CD4-positive, alpha-beta memory T cell (primary cell): ENCODE measurements at regions not wholly inside any gene's neighbourhood (a gene's known extent, or its start where the extent isn't known, plus 50 kb on each side); places are given as distances from the start of the nearest gene placed in this dataset.

Experiments
- CTCF ChIA-PET: fragments of 350-600 bp; sonication (Branson Sonifier 250); formaldehyde crosslinking; loops from one replicate; lab custom pipeline; 2021; ENCODE audit warnings: inconsistent platforms; ENCODE audit not compliant: partially characterized antibody; lab: Charles Lee
- POLR2A ChIA-PET: fragments of 350-600 bp; sonication (Branson Sonifier 250); formaldehyde crosslinking; loops from one replicate; lab custom pipeline; 2021; ENCODE audit not compliant: partially characterized antibody; lab: Charles Lee
- DNase-seq, 5 donors: peaks; one replicate each; pipeline versions ENCODE4 v3.0.0 to v3.0.0-alpha.2; 2020 to 2022; ENCODE audit warnings: mixed read lengths in 1 of 5
- H3K27ac ChIP-seq: one replicate; pipeline ENCODE4 v1.7.0; 2013; ENCODE audit warnings: low read depth, low read length
- H3K27me3 ChIP-seq: 2 replicates; pipeline ENCODE4 v1.7.0; 2013; ENCODE audit warnings: mild to moderate bottlenecking, low read length, moderate library complexity; ENCODE audit not compliant: insufficient read depth
- H3K36me3 ChIP-seq: 2 replicates; pipeline ENCODE4 v1.7.0; 2013; ENCODE audit warnings: mild to moderate bottlenecking, low read length, moderate library complexity; ENCODE audit not compliant: insufficient read depth
- H3K4me1 ChIP-seq: 2 replicates; pipeline ENCODE4 v1.7.0; 2013; ENCODE audit warnings: mild to moderate bottlenecking, low read length, moderate library complexity; ENCODE audit not compliant: insufficient read depth
- H3K4me3 ChIP-seq, 2 donors: one replicate each; pipeline ENCODE4 v1.7.0; 2013; ENCODE audit warnings: low read length in 2 of 2, mild to moderate bottlenecking in 1 of 2
- H3K9me3 ChIP-seq, 2 donors: one replicate each; pipeline ENCODE4 v1.7.0; 2013; ENCODE audit warnings: low read length in 2 of 2, control low read depth in 1 of 2; ENCODE audit not compliant: control insufficient read depth in 1 of 2
- H3K27ac Mint-ChIP-seq, 7 donors: one replicate each; pipeline ENCODE4 v1.8.0; 2020 to 2021; ENCODE audit warnings: mixed read lengths in 7 of 7, mild to moderate bottlenecking in 6 of 7, inconsistent platforms in 3 of 7, moderate library complexity in 3 of 7
- H3K27me3 Mint-ChIP-seq, 2 donors: one replicate each; pipeline ENCODE4 v1.8.0; 2020 to 2021; ENCODE audit warnings: mixed read lengths in 2 of 2
- H3K36me3 Mint-ChIP-seq, 2 donors: one replicate each; pipeline ENCODE4 v1.8.0; 2020 to 2021; ENCODE audit warnings: mixed read lengths in 2 of 2, inconsistent platforms in 1 of 2, mild to moderate bottlenecking in 1 of 2
- H3K4me1 Mint-ChIP-seq, 4 donors: one replicate each; pipeline ENCODE4 v1.8.0; 2020 to 2021; ENCODE audit warnings: mixed read lengths in 4 of 4, mild to moderate bottlenecking in 1 of 4
- H3K4me3 Mint-ChIP-seq, 8 donors: one replicate each; pipeline ENCODE4 v1.8.0; 2020 to 2021; ENCODE audit warnings: mixed read lengths in 8 of 8, mild to moderate bottlenecking in 7 of 8, moderate library complexity in 6 of 8, inconsistent platforms in 3 of 8
- H3K9me3 Mint-ChIP-seq, 8 donors: one replicate each; pipeline ENCODE4 v1.8.0; 2020 to 2021; ENCODE audit warnings: mixed read lengths in 8 of 8, mild to moderate bottlenecking in 5 of 8, inconsistent platforms in 3 of 8, moderate library complexity in 1 of 8
- intact Hi-C: fragments of 100-400 bp; cut with micrococcal nuclease; formaldehyde crosslinking; loops from one replicate; pipeline ENCODE4 v1.15.1; 2023

GRCh38 chr6:19587238-19587942, 249.8 kb upstream of the ID4 start:
- ChIA-PET CTCF (no interaction called here), POLR2A (no interaction called here)
- Mint-ChIP-seq H3K9me3 (peaks cover 2 to 8% (median 4%) of the 10 kb centered on the region in 8 donors), H3K27me3 (no peaks in the 10 kb centered on the region), H3K4me1 (no peaks in the 10 kb centered on the region), H3K27ac (no peak overlapping the region), H3K36me3 (no peaks in the 10 kb centered on the region), H3K4me3 (no peak overlapping the region)
- Histone ChIP-seq H3K27me3 (no peaks in the 10 kb centered on the region), H3K27ac (no peak overlapping the region), H3K9me3 (no peaks in the 10 kb centered on the region), H3K4me1 (no peaks in the 10 kb centered on the region), H3K4me3 (no peak overlapping the region), H3K36me3 (no peaks in the 10 kb centered on the region)
- DNase-seq, result no peak
- intact Hi-C loops, result no loop called here

GRCh38 chr6:19590501-19591131, 246.6 kb upstream of the ID4 start:
- peaks cover 0 to 5% (median 0%) of the 10 kb centered on the region in 8 donors for H3K9me3 Mint-ChIP-seq
- Histone ChIP-seq H3K9me3 (no peaks in the 10 kb centered on the region), H3K4me1 (no peaks in the 10 kb centered on the region), H3K36me3 (no peaks in the 10 kb centered on the region), H3K4me3 (no peak overlapping the region), H3K27me3 (no peaks in the 10 kb centered on the region), H3K27ac (no peak overlapping the region)
- no peaks in the 10 kb centered on the region for H3K36me3 Mint-ChIP-seq
- intact Hi-C loops, result no loop called here
- H3K4me3 Mint-ChIP-seq, result no peak overlapping the region
- DNase-seq, result no peak
- H3K4me1 Mint-ChIP-seq, result no peaks in the 10 kb centered on the region
- H3K27ac Mint-ChIP-seq, result no peak overlapping the region
- no peaks in the 10 kb centered on the region for H3K27me3 Mint-ChIP-seq
- ChIA-PET POLR2A (no interaction called here), CTCF (no interaction called here)

GRCh38 chr6:19597809-19598320, 239.3 kb upstream of the ID4 start:
- Histone ChIP-seq H3K4me1 (no peaks in the 10 kb centered on the region), H3K36me3 (no peaks in the 10 kb centered on the region), H3K4me3 (no peak overlapping the region), H3K9me3 (no peaks in the 10 kb centered on the region), H3K27me3 (no peaks in the 10 kb centered on the region), H3K27ac (no peak overlapping the region)
- CTCF ChIA-PET, result no interaction called here
- POLR2A ChIA-PET, result no interaction called here
- Mint-ChIP-seq H3K27ac (no peak overlapping the region), H3K9me3 (peaks cover 0 to 2% (median 0%) of the 10 kb centered on the region in 8 donors), H3K27me3 (no peaks in the 10 kb centered on the region), H3K4me3 (no peak overlapping the region), H3K4me1 (no peaks in the 10 kb centered on the region), H3K36me3 (no peaks in the 10 kb centered on the region)
- intact Hi-C loops, result no loop called here
- DNase-seq, result no peak

GRCh38 chr6:19599796-19600464, 237.2 kb upstream of the ID4 start:
- intact Hi-C loops, result no loop called here
- no peaks in the 10 kb centered on the region for H3K4me1 ChIP-seq
- Mint-ChIP-seq H3K27ac (no peak overlapping the region), H3K4me3 (no peak overlapping the region), H3K27me3 (no peaks in the 10 kb centered on the region), H3K4me1 (no peaks in the 10 kb centered on the region), H3K36me3 (no peaks in the 10 kb centered on the region), H3K9me3 (peaks cover 0 to 6% (median under 1%) of the 10 kb centered on the region in 8 donors)
- H3K36me3 ChIP-seq, result no peaks in the 10 kb centered on the region
- no peak for DNase-seq
- H3K27ac ChIP-seq, result no peak overlapping the region
- no peak overlapping the region for H3K4me3 ChIP-seq
- POLR2A ChIA-PET, result no interaction called here
- CTCF ChIA-PET, result no interaction called here
- H3K27me3 ChIP-seq, result no peaks in the 10 kb centered on the region
- H3K9me3 ChIP-seq, result no peaks in the 10 kb centered on the region

- intact Hi-C loops, result no loop called here
- no peak for DNase-seq
- H3K4me3 Mint-ChIP-seq, result no peak overlapping the region
- H3K4me1 ChIP-seq, result no peaks in the 10 kb centered on the region
- no peaks in the 10 kb centered on the region for H3K36me3 ChIP-seq
- no peaks in the 10 kb centered on the region for H3K4me1 Mint-ChIP-seq
- peaks cover 0 to 12% (median 4%) of the 10 kb centered on the region in 8 donors for H3K9me3 Mint-ChIP-seq
- no peak overlapping the region for H3K27ac Mint-ChIP-seq
- ChIA-PET CTCF (no interaction called here), POLR2A (no interaction called here)
- H3K27ac ChIP-seq, result no peak overlapping the region
- no peaks in the 10 kb centered on the region for H3K36me3 Mint-ChIP-seq
- H3K27me3 Mint-ChIP-seq, result no peaks in the 10 kb centered on the region
- no peaks in the 10 kb centered on the region for H3K9me3 ChIP-seq
- H3K27me3 ChIP-seq, result no peaks in the 10 kb centered on the region
- H3K4me3 ChIP-seq, result no peak overlapping the region
These were observed 234.6 kb upstream of the ID4 start for GRCh38 chr6:19602434-19603013.

GRCh38 chr6:19603721-19604120, 233.4 kb upstream of the ID4 start:
- Histone ChIP-seq H3K27me3 (no peaks in the 10 kb centered on the region), H3K9me3 (no peaks in the 10 kb centered on the region), H3K36me3 (no peaks in the 10 kb centered on the region), H3K4me3 (no peak overlapping the region), H3K27ac (no peak overlapping the region), H3K4me1 (no peaks in the 10 kb centered on the region)
- CTCF ChIA-PET, result no interaction called here
- H3K9me3 Mint-ChIP-seq, result peaks cover 0 to 15% (median 4%) of the 10 kb centered on the region in 8 donors
- POLR2A ChIA-PET, result no interaction called here
- no peak overlapping the region for H3K4me3 Mint-ChIP-seq
- no peaks in the 10 kb centered on the region for H3K4me1 Mint-ChIP-seq
- H3K27me3 Mint-ChIP-seq, result no peaks in the 10 kb centered on the region
- H3K27ac Mint-ChIP-seq, result no peak overlapping the region
- H3K36me3 Mint-ChIP-seq, result no peaks in the 10 kb centered on the region
- no peak for DNase-seq
- intact Hi-C loops, result no loop called here

GRCh38 chr6:19605624-19606023, 231.5 kb upstream of the ID4 start:
- Histone ChIP-seq H3K4me3 (no peak overlapping the region), H3K9me3 (no peaks in the 10 kb centered on the region), H3K27ac (no peak overlapping the region), H3K36me3 (no peaks in the 10 kb centered on the region), H3K4me1 (no peaks in the 10 kb centered on the region), H3K27me3 (no peaks in the 10 kb centered on the region)
- no peak for DNase-seq
- H3K9me3 Mint-ChIP-seq, result peaks cover 0 to 15% (median 4%) of the 10 kb centered on the region in 8 donors
- no peaks in the 10 kb centered on the region for H3K36me3 Mint-ChIP-seq
- H3K4me1 Mint-ChIP-seq, result no peaks in the 10 kb centered on the region
- no peaks in the 10 kb centered on the region for H3K27me3 Mint-ChIP-seq
- no peak overlapping the region for H3K27ac Mint-ChIP-seq
- intact Hi-C loops, result no loop called here
- H3K4me3 Mint-ChIP-seq, result no peak overlapping the region
- ChIA-PET CTCF (no interaction called here), POLR2A (no interaction called here)
